Left cardiac atrium (tissue), 4 donors: ENCODE measurements at regions not wholly inside any gene's neighbourhood (a gene's known extent, or its start where the extent isn't known, plus 50 kb on each side); places are given as distances from the start of the nearest gene placed in this dataset.
A peak's percentile ranks its signal among the peaks of the same experiment; 100 is the strongest.

ENCODE experiments used
- ATAC-seq, 2 donors: fragments of 200-7000 bp; cut with Tn5 transposase; one replicate each; pipeline ENCODE4 v1.9.1; 2020; ENCODE audit warnings: mild to moderate bottlenecking in 2 of 2, moderate library complexity in 2 of 2
- DNase-seq: peaks from one replicate; pipeline ENCODE4 v3.0.0-alpha.2; 2020
- intact Hi-C, 2 donors: fragments of 100-400 bp; cut with DNase I; formaldehyde crosslinking; loops; one replicate each; pipeline versions ENCODE4 v1.14.1 to v1.15.1; 2022 to 2023
- donor health status: DM: no; HTN: yes; CAD: no.
- donor health status: DM: no; HTN: yes; CAD: no; lungs with severe emphysema.
- donor health status: DM: yes; HTN: yes; CAD: no.
- donor health status: Dilated cardiomyopathy.

DNA sequence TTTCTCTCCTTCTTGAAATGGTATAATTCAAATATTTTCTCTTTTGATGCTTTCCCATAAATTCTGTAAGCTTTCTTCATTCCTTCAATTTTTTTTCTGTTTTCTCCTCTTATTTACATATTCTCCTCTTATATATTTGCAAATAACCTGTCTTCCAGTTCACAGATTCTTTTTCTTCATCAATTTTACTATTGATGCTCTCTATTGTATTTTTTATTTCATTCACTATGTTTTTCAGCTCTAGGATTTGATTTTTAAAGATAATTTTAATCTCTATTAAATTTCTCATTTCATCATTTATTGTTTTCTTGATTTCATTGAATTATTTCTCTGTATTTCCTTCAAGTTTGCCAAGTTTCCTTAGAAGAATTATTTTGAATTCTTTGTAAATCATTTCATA, 54.0 kb upstream of the PRPS1L1 start:
- DNase-seq (no peak), ATAC-seq (no peak)
- intact Hi-C loops, result no loop called here

DNA sequence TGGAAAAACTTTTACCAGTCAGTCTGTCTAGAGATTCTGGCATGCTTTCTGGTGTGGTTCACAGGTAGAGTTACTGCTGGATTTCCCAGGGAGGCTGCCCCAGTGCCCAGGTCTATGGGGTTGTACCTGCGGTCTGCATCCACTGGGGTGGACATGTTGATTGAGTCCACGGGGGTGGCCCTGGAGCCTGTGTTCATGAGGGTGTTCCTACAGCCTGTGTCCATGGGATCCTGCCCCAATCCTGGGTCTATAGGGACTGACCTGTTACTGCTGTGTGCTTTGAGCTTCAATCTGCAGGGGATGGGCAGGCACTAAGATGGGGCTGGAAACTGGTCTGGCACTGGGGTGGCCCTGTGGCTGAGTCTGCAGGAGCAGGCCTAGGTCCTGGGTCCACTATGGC, 54.5 kb upstream of the PRPS1L1 start:
- ATAC-seq (no peak), DNase-seq (no peak)
- intact Hi-C loops, result no loop called here

DNA sequence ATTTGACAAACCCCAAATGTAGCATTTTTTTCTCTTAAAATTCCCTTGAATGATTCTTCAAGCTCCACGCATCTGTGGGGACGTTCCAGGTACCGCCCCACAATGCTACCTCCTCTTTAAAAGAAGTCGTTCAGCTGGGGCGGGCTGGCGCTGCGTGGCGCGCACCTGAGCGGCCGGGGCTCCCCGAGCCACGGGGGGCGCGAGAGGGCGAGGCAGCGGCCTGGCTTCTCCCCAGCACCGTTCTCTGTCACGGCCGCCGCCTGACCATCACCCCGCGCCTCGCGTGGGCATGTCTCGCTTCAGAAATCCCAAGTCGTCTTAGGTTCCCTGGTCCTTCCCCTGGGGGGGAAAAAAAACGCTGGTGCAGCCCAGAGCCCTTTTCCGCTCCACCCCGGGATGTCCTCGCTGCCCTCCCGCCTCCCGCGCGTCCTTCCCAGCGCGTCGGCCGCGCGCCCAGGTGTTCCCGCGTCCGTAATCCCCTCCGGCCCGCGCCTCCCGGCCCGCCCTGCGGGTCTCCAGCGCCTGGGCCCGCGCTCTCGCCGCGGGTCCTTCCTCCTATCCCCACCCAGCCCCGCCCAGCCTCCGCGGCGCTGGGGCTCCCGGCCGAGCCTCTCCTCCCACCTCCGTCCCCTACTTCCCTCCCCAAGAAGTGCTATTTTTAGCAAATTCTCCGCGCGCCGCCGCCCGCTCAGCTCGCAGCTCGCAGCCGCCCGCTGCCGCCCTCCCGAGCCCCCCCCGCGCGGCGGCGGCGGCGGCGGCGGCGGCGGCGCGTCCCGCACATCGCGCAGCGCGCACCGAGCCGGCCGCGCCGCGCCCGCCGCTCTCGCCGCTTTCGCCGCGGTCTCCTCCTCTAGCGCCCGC, 58.7 kb upstream of the PRPS1L1 start:
- ATAC-seq (peak; percentile 72 to 83), DNase-seq (peak; percentile 42)
- intact Hi-C loops, result no loop called here

DNA sequence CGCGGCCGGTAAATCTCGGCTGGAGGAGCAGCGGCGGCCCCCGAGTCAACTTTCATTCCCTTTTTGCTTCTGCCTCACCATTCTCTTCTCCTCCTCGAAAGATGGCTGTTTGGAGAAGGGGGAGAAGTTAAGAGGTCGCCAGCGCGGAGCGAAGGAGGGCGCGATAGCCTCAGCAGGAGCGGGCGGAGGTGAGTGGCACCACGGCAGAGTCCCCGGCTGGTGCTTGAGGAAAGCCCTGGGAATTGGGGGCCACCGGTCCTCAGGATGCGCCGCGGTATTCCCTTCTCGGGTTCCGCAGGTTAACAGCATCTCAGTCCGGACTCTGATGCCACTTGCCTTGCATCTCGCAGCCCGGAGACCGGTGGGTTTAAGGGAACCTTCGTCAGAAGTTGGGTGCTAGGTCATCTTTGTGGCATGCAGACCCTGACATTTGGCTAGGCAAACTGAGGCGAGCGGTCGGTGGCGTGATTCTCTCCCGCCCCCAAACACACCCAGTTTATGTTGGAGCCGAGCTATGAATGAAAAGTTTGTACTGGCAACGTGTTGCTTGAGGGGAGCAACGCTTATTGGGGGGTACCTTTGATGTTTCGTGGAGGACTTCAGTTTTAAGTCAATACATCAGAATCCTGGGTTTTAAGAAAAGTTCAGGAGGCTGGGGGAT, 59.5 kb upstream of the PRPS1L1 start:
- ATAC-seq, result peak; percentile 16 to 30
- DNase-seq, result peak; percentile 18
- intact Hi-C loops, result no loop called here

DNA sequence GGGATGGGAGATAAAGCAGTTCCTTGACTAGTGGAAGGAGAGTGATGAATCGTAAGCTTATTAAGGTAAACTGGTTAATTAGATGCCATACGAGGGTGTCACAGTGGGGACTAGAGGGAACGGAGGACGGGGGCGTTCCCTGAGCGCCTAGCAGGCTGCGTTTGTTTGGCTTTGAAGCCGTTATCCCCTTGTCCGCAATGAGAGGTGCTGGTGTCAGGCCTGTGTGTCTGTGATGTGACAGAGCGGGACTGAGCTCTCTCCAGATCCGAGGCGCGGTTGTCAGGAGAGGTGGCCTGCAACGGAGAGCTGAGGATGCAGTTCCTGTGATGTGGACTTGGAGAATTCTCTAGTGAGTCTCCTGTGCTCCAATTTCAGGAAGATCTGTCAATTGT, 60.0 kb upstream of the PRPS1L1 start:
- DNase-seq (peak; percentile 15), ATAC-seq (peak; percentile 20 to 46)
- intact Hi-C loops, result no loop called here

DNA sequence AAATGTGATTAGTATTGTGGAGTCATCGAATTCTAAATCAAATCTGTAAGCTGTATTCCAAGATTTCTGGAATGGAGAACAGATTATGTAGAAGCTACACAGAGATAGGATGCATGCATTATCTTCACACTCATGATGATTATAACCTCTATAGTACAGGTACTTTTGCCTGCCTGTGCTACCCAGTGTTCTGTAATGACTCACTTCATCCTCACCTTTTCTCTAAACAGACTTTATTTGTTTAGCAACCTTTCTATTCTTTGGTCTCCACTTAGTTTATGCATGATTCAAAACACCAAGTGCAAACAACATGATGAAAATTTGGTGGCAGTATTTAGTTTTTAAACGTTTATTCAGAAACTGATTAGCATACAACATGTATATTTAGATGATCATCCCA, 68.4 kb upstream of the PRPS1L1 start:
- DNase-seq (no peak), ATAC-seq (no peak)
- intact Hi-C loops, result no loop called here

DNA sequence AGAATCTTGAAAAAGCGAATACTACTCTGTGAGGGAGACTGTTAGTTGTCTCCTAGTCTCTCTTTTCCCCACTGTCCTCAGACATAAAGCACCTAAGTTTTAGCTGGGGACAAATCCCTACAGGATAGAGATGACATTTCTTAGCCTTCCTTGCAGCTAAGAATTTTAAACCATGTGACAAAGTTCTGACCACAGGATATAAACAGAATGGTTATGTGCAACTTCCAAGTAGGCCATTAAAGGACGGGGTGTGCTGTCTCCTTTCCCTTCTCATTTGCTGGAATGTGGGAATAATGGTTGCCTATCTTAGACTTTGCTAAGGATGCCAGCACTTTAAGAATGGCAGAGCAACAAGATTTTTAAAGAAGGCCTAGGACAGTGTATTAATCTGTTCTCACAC, 74.9 kb upstream of the PRPS1L1 start:
- ATAC-seq (no peak), DNase-seq (no peak)
- intact Hi-C loops, result no loop called here

DNA sequence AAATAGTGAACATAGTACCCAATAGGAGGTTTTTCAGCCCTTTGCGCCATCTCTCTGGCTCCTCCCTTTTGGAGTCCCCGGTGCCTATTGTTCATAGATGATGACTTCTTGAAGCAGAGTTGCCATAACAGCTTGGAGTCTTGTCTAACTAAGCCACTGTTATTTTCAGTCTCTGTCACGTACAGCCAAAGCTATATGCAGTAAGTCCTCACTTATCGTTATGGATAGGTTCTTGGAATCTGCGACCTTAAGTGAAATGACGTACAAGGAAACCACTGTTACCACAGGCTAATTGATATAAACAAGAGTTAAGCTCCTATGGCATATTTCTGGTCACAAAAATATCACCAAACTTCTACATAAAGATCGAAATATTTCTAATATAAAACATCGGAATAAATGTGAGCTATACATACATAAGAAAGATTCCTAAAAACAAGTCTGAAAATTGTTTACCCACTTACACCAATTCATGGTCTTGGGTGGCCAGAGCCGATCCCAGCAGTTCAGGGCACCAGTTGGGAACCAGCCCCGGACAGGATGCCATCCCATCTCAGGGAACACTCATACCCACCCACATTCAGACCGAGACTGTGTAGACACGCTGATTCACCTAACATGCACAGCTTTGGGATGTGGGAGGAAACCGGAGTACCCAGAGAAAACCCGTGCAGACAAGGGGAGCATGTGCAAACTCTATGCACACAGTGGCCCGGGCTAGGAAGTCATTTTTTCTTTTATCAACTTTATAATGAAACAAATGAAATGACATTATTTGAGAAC, 76.0 kb upstream of the PRPS1L1 start:
- no peak for ATAC-seq
- DNase-seq, result no peak
- intact Hi-C loops, result no loop called here

DNA sequence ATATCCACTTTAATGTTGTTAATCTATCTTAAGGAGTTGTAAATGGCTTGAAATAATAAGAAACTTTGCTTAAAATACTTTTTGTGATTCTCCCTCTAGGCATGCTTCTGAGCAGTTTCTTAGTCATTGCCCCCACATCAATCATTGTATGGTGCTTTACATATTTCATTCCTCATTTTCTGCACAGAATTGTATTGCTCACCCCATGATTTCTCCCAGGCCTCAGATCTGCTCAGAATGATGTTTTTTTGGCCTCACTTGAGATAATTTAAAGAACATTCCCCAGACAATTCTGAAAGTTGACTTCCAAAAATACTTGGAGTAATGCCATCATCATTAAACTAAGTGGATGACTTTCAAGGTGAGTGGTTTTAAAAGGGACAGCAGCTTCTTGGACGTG, 82.1 kb upstream of the PRPS1L1 start:
- no peak for ATAC-seq
- intact Hi-C loops, result no loop called here
- no peak for DNase-seq

DNA sequence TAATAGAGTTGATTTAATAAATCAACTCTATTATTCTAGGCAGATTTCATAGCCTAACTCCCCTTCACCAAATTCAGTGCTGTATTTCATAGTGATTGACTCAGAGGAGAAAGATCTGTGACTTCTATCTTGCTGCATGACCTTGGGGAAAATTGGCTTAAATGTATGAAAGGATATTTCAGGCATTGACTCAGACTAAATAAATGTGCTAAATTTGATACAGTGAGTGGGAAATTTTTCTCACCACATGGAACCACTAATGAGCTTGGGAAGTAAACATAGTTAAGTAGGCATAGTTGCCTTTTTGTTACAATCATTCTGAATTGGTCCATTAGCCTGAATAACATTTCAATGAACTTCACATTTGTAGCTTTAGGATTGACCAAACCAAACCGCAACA, 89.0 kb upstream of the PRPS1L1 start:
- intact Hi-C loops, result no loop called here
- ATAC-seq (no peak), DNase-seq (no peak)

DNA sequence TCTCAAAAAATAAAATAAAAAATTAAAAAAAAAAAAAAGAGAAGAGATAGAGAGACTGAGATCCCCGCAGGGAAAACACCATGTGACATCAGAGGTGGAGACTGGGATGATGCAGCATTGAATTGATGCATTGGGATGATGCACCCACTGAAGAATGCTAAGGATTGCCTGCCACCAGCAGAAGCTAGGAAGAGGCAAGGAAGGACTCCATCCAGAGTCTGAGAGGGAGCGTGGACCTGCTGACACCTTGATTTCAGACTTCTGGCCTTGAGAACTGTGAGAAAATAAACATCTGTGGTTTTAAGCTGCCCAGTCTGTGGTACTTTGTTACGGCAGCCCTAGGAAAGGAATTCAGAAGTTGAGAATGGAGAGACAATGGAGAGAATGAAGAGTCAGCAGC, 89.8 kb upstream of the PRPS1L1 start:
- intact Hi-C loops, result no loop called here
- no peak for DNase-seq
- ATAC-seq, result no peak

DNA sequence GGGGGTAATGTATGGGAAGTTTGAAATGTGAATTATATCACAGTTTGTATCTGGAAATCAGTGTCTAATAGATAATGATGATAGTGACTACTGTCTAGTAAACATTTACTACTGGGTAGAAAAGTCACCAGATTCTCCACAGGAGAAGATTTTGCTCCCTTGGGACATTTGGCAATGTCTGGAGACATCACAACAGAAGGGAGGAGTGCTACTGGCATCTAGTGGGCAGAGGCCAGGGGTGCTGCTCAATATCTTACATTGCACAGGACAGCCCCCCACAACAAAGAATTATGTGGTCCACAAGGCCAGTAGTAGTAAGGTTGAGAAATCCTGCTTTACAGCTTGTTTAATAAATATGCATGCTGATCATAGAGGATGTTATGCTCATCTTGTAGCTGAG, 92.3 kb upstream of the PRPS1L1 start:
- DNase-seq (no peak), ATAC-seq (peak in 1 of 2 donors; percentile 47)

DNA sequence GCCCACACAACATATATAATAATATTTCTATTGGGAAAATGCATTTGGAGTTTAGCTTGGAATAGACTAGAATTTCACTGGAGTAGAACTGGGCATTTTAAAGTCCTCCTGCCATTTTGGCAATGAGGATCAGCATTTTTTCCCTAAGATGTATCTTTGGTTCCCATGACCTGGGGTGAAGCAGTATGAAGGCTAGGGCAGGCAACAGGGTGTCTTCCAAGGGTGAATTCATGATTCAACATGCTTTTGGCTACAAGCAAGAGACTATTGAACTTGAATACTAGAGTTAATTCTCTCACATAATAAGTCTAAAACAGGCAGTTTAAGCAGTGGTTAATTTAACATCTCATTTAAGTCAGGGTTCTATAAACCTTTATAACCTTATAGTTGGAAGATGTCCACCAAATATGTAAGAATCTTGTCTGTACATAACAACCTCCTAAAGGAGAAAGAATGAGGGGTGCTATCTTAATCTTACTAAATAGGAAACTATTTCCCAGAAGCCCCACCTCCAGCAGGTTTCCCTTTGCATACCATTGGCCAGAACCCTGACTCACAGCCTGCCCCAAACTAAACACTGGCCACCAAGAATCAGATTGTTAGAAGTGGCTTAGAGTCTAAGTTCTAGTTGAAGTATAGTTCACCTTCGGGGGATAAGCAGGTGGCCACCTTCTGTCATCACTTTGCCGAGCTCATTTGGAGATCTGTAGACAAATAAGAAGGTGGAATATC, 96.0 kb upstream of the PRPS1L1 start:
- no peak for ATAC-seq
- no peak for DNase-seq
- intact Hi-C loops, result no loop called here

More for the DNA sequence above, 92.3 kb upstream of the PRPS1L1 start:
- intact Hi-C loops, result no loop called here

DNA sequence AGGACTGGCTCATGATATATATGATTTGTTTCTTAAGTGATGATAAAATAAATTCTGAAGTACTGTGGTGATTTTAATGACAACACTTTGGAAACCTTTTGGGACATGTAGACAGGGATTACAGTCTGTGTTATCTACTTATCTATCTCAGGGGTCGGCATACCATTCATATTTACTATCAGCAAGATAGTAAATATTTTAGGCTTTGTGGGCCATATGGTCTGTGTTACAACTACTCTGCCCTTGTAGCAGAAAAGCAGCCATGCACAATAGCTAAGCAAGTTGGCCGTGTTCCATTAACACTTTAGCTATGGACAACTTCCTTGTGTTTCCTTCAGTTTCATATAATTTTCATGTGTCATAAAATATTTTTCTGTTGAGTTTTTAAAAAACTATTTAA, 97.8 kb upstream of the PRPS1L1 start:
- ATAC-seq, result no peak
- intact Hi-C loops, result no loop called here

DNA sequence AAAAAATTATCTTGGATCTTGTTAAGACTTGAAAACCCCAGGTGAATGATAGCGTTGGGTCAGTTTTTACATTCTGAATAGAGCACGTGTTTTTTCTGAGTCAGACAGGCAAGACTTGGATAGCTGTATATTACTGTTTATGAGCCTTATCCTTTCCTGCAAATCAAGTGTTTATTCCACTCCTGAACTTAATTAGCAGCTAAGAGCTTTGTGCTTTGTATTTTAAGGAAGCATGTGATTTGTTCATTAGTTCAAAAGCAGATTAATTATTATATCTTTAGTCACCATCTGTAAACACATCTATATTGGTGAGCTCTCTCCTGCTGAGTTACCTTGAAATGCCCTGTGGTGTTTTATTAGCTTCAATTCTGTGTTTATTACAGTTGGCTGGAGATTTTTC, 98.6 kb upstream of the PRPS1L1 start:
- ATAC-seq, result no peak
- intact Hi-C loops, result no loop called here
- no peak for DNase-seq

More for the DNA sequence above, 97.8 kb upstream of the PRPS1L1 start:
- no peak for DNase-seq

DNA sequence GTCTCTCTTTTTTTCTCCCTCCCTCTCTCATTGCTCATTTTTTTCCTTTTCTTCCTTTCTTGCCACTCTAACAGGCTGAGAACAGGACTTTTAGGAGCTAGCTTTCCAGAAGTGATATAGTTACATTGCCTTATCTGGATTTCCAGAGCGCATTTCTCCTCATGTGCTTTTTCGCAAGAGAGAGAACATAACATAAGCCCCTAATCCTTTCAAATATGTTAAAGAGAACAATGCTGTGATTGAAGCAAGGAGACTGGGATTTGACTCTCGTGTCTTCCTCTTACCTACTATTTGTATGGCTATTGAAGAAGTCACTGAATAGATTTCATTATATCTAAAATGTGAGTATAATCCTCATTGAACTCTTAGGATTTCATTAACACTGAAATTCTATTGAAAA, 101.2 kb upstream of the PRPS1L1 start:
- DNase-seq (no peak), ATAC-seq (no peak)
- intact Hi-C loops, result no loop called here

DNA sequence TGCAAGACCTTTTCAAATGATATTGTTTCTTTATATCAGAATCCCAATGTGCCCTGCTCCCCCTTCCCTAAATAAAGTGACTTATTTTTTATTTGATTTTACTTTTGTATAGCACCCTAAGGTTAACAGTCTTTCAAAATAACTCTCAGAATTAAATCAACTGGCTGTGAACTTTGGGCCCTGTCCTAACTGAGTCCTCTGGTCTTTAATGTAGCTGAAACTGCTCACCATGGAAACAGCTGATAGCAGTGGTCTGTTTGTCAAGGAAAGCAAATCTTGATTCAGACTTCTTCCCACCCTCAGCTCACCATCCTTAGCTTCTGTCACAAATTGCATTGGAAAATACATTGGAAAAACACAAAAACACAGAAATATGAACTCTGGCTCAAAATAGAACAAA, 105.2 kb upstream of the PRPS1L1 start:
- intact Hi-C loops, result no loop called here
- DNase-seq (no peak), ATAC-seq (peak in 1 of 2 donors; percentile 23)

DNA sequence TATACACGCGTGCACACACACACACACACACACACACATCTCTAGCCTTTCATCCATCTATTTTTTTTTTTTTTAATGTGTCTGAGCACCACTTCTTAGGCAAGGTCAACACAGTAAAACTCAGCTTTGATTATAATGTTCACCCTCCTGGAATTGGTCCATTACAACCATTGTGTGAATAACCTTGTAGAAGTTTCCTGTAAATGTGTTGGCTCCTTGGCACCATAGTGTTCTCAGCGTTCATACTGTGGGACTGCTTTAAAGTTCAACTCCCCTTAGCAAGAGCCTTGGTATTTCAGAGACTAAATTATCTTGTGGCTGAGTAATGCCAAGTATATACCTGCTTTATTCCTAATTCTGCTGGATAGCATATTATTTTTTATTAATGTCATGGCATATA, 106.3 kb upstream of the PRPS1L1 start:
- DNase-seq (no peak), ATAC-seq (no peak)
- intact Hi-C loops, result no loop called here

DNA sequence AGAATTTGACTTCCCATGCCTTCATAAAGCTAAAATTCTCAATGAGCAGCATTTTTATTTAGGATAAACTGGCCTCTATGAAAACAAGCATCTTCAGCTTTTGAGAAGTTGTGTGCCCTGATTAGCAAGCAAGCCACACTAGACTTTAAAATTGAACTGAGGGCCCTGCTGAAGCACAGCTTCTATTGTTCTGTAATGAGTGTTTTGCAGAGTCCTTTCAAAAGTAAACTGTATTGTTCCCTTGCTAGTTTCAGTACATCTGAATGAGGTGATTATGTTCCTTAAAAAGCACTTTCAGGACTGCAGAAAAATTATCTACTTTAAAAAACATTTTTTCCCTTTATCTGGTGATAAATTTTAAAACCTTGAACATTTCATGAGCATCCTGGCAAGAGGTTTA, 113.3 kb upstream of the PRPS1L1 start:
- no peak for DNase-seq
- intact Hi-C loops, result no loop called here
- no peak for ATAC-seq

DNA sequence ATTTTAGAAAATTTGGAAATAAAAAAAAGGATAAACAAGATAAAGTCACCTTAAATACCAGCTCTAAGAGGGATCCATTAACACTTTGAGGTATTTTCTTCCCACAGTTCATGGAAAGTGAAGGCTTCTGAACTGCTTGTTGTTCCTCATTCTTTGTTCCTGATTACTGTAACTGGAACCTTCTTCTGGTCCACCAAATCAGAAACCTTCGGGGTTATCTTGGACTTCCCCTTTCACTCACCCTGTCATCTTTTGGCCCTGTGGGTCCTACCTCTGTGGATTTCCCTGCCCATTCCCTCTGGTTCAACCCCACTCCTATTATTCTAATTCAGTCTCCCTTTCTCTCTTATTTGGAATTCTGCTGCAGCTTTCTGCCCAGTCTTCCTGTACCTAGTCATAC, 116.5 kb upstream of the PRPS1L1 start:
- DNase-seq (no peak), ATAC-seq (no peak)
- intact Hi-C loops, result no loop called here
